ENCODE measurements at regions not wholly inside any gene's neighbourhood (a gene's known extent, or its start where the extent isn't known, plus 50 kb on each side); places are given as distances from the start of the nearest gene placed in this dataset.

DNA sequence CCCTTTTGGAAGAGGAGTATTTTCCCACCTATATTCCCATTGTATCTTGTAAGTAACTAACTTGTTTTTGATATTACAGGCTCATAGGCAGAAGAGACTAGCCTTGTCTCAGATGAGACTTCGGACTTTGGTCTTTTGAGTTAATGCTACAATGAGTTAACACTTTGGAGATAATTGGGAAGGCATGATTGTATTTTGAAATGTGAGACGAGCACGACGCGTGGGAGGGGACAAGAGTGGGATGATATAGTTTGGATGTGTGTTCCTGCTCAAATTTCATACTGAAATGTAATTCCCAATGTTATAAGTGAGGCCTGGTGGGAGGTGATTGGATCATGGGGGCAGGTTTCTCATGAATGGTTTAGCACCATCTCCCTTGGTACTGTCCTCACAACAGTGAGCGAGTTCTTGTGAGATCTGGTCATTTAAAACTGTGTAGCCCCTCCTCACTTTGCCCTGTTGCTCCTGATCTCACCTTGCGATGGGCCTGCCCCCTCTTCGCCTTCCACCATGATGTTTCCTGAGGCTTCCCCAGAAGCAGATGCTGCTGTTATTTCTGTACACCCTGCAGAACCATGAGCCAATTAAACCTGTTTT is 721.5 kb upstream of the CTNND2 start:
- no peak overlapping the region for H2AFZ ChIP-seq (ENCODE audit: insufficient read depth, low read length, poor library complexity)
- H3K18ac ChIP-seq (ENCODE audit: low read length) = no peak overlapping the region
- no peak overlapping the region for H3K9ac ChIP-seq (ENCODE audit: low read length)
- DNase-seq = no peak
- H3K4me3 ChIP-seq (ENCODE audit: low read depth, low read length) = no peak overlapping the region
- no peak overlapping the region for H3K14ac ChIP-seq (ENCODE audit: low read length)
- no peak overlapping the region for H4K91ac ChIP-seq (ENCODE audit: low read depth, low read length)
- no peaks in the 10 kb centered on the region for H3K27me3 ChIP-seq (ENCODE audit: insufficient read depth, low read length)
- H4K8ac ChIP-seq (ENCODE audit: low read depth, low read length) = no peak overlapping the region
- no peak overlapping the region for H2BK120ac ChIP-seq (ENCODE audit: insufficient read depth, low read length, poor library complexity)
- no peaks in the 10 kb centered on the region for H3K4me1 ChIP-seq (ENCODE audit: control insufficient read depth in 1 of 2, insufficient read depth in 2 of 2, low read length in 2 of 2)
- no peaks in the 10 kb centered on the region for H3K79me2 ChIP-seq (ENCODE audit: control insufficient read depth, insufficient read depth, low read length, poor library complexity)
- no peak overlapping the region for H3K27ac ChIP-seq (ENCODE audit: low read depth, low read length)
- no peak overlapping the region for H3K4me2 ChIP-seq (ENCODE audit: low read length)
- no peak overlapping the region for H3K4ac ChIP-seq (ENCODE audit: low read depth, low read length)
- H3K36me3 ChIP-seq (ENCODE audit: control insufficient read depth in 1 of 2, insufficient read depth in 2 of 2, low read length in 2 of 2) = no peaks in the 10 kb centered on the region
- no peak overlapping the region for H2AK5ac ChIP-seq (ENCODE audit: low read length)
- no CpG with 5 or more reads among the region's 8 CpGs for WGBS (ENCODE audit: extremely low coverage, insufficient coverage, insufficient read length)
- H3K79me1 ChIP-seq (ENCODE audit: low read length) = no peaks in the 10 kb centered on the region
- no peak overlapping the region for H3K23ac ChIP-seq (ENCODE audit: low read length)
- H4K12ac ChIP-seq (ENCODE audit: low read depth, low read length) = no peak overlapping the region
- no peak overlapping the region for H2BK5ac ChIP-seq (ENCODE audit: low read depth, low read length, poor library complexity)
- H3K9me3 ChIP-seq (ENCODE audit: insufficient read depth, low read depth, low read length) = no peaks in the 10 kb centered on the region
- H2BK12ac ChIP-seq (ENCODE audit: low read length) = no peak overlapping the region

DNA sequence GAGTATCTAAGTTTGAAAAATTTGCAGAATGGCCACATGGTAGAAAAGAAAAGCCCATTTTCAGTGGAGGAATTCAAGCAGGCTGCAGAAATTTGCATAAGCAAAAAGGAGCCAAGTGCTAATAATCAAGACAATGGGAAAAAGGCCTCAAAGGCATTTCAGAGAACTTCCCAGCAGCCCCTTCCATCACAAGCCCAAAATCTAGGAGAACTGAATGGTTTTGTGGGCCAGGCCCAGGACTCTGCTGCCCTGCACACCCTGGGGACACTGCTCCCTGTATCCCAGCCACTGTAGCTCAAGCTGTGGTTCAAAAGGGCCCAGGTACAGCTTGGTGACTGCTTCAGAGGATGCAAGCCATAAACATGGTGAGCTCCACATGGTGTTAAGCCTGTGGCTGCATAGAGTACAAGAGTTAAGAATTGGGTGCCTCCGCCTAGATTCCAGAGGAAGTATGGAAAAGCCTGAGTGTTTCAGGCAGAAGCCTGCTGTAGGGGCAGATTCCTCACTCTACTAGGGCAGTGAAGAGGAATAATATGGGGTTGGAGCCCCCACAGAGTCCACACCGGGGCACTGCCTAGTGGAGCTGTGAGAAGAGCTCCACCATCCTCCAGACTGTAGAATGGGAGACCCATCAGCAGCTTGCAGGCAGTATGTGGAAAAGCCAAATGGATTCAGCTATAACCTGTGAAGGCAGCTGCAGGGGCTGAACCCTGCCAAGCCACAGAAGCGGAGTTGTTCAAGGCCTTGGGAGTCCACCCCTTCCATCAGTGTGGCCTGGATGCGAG is 720.7 kb upstream of the CTNND2 start:
- Histone ChIP-seq H3K27me3 (ENCODE audit: insufficient read depth, low read length) (no peaks in the 10 kb centered on the region), H3K4ac (ENCODE audit: low read depth, low read length) (no peak overlapping the region), H3K27ac (ENCODE audit: low read depth, low read length) (no peak overlapping the region), H3K4me3 (ENCODE audit: low read depth, low read length) (no peak overlapping the region), H2AK5ac (ENCODE audit: low read length) (no peak overlapping the region), H4K12ac (ENCODE audit: low read depth, low read length) (no peak overlapping the region), H3K79me2 (ENCODE audit: control insufficient read depth, insufficient read depth, low read length, poor library complexity) (no peaks in the 10 kb centered on the region), H3K23ac (ENCODE audit: low read length) (no peak overlapping the region), H4K91ac (ENCODE audit: low read depth, low read length) (no peak overlapping the region), H4K8ac (ENCODE audit: low read depth, low read length) (no peak overlapping the region), H3K4me1 (ENCODE audit: control insufficient read depth in 1 of 2, insufficient read depth in 2 of 2, low read length in 2 of 2) (no peaks in the 10 kb centered on the region), H3K79me1 (ENCODE audit: low read length) (no peaks in the 10 kb centered on the region), H3K9me3 (ENCODE audit: insufficient read depth, low read depth, low read length) (no peaks in the 10 kb centered on the region), H3K14ac (ENCODE audit: low read length) (no peak overlapping the region), H3K18ac (ENCODE audit: low read length) (no peak overlapping the region), H2AFZ (ENCODE audit: insufficient read depth, low read length, poor library complexity) (no peak overlapping the region), H2BK12ac (ENCODE audit: low read length) (no peak overlapping the region), H2BK120ac (ENCODE audit: insufficient read depth, low read length, poor library complexity) (no peak overlapping the region), H2BK5ac (ENCODE audit: low read depth, low read length, poor library complexity) (no peak overlapping the region), H3K9ac (ENCODE audit: low read length) (no peak overlapping the region), H3K4me2 (ENCODE audit: low read length) (no peak overlapping the region), H3K36me3 (ENCODE audit: control insufficient read depth in 1 of 2, insufficient read depth in 2 of 2, low read length in 2 of 2) (no peaks in the 10 kb centered on the region)
- no peak for DNase-seq
- WGBS (ENCODE audit: extremely low coverage, insufficient coverage, insufficient read length) = no CpG with 5 or more reads among the region's 4 CpGs

DNA sequence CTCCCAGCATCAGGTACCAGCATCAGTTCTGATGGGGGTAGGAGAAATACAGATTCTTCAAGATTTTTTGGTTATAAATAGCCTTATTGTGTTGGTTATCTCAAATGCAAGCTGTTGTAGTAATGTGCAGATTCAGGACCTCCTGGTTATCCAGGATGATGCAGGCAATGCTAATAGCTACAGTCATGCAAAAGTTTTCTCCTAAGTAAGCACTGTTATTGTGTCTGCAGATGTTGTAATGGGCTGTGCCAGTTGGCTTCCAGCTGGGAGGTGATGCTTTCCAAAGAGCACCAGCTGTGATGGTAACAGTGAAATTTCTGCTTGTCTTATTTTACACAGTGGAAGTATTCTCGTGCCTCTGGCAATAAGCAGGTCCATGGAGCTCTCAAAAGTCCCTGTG is 719.2 kb upstream of the CTNND2 start:
- no peak overlapping the region for H3K14ac ChIP-seq (ENCODE audit: low read length)
- H3K27ac ChIP-seq (ENCODE audit: low read depth, low read length) = no peak overlapping the region

DNA sequence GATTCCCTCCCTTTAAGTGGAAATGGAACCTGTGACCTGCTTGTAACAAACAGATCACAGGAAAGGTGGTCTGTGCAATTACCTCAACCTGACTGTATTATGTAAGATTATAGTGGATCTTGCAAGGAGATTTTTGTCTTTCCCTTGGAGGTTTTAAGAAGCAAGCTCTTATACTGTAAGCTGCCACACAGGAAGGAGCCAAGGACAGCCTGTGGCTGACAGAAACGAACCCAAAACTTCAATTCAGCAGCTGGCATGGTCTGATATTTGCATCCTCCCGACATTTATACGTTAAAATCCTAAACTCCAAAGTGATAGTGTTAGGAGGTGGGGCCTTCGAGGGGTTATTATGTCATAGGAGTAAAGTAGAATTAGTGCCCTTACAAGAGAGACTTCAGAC is 711.8 kb upstream of the CTNND2 start:
- no peak overlapping the region for H2BK12ac ChIP-seq (ENCODE audit: low read length)
- no peak overlapping the region for H4K8ac ChIP-seq (ENCODE audit: low read depth, low read length)
- H3K4me1 ChIP-seq (ENCODE audit: control insufficient read depth in 1 of 2, insufficient read depth in 2 of 2, low read length in 2 of 2) = no peaks in the 10 kb centered on the region
- H3K36me3 ChIP-seq (ENCODE audit: control insufficient read depth in 1 of 2, insufficient read depth in 2 of 2, low read length in 2 of 2) = no peaks in the 10 kb centered on the region
- no peak overlapping the region for H2BK5ac ChIP-seq (ENCODE audit: low read depth, low read length, poor library complexity)
- no peak overlapping the region for H2AK5ac ChIP-seq (ENCODE audit: low read length)
- H3K9ac ChIP-seq (ENCODE audit: low read length) = no peak overlapping the region
- no peak overlapping the region for H3K14ac ChIP-seq (ENCODE audit: low read length)
- no peak overlapping the region for H3K4ac ChIP-seq (ENCODE audit: low read depth, low read length)
- H4K91ac ChIP-seq (ENCODE audit: low read depth, low read length) = no peak overlapping the region
- H3K23ac ChIP-seq (ENCODE audit: low read length) = no peak overlapping the region
- peaks cover 1% of the 10 kb centered on the region for H3K79me1 ChIP-seq (ENCODE audit: low read length)
- H3K18ac ChIP-seq (ENCODE audit: low read length) = no peak overlapping the region
- no peak overlapping the region for H2AFZ ChIP-seq (ENCODE audit: insufficient read depth, low read length, poor library complexity)
- no peak for DNase-seq
- no peaks in the 10 kb centered on the region for H3K9me3 ChIP-seq (ENCODE audit: insufficient read depth, low read depth, low read length)
- H2BK120ac ChIP-seq (ENCODE audit: insufficient read depth, low read length, poor library complexity) = no peak overlapping the region
- no peaks in the 10 kb centered on the region for H3K27me3 ChIP-seq (ENCODE audit: insufficient read depth, low read length)
- H3K79me2 ChIP-seq (ENCODE audit: control insufficient read depth, insufficient read depth, low read length, poor library complexity) = no peaks in the 10 kb centered on the region
- no peak overlapping the region for H3K27ac ChIP-seq (ENCODE audit: low read depth, low read length)
- H3K4me2 ChIP-seq (ENCODE audit: low read length) = no peak overlapping the region
- no peak overlapping the region for H3K4me3 ChIP-seq (ENCODE audit: low read depth, low read length)
- H4K12ac ChIP-seq (ENCODE audit: low read depth, low read length) = no peak overlapping the region
- WGBS (ENCODE audit: extremely low coverage, insufficient coverage, insufficient read length) = no CpG with 5 or more reads among the region's 4 CpGs

More for the DNA sequence above, 719.2 kb upstream of the CTNND2 start:
- Histone ChIP-seq H2AK5ac (ENCODE audit: low read length) (no peak overlapping the region), H4K8ac (ENCODE audit: low read depth, low read length) (no peak overlapping the region), H3K4me1 (ENCODE audit: control insufficient read depth in 1 of 2, insufficient read depth in 2 of 2, low read length in 2 of 2) (no peaks in the 10 kb centered on the region), H3K4ac (ENCODE audit: low read depth, low read length) (no peak overlapping the region), H4K12ac (ENCODE audit: low read depth, low read length) (no peak overlapping the region), H3K23ac (ENCODE audit: low read length) (no peak overlapping the region), H2AFZ (ENCODE audit: insufficient read depth, low read length, poor library complexity) (no peak overlapping the region), H3K79me1 (ENCODE audit: low read length) (no peaks in the 10 kb centered on the region), H4K91ac (ENCODE audit: low read depth, low read length) (no peak overlapping the region), H2BK5ac (ENCODE audit: low read depth, low read length, poor library complexity) (no peak overlapping the region), H3K27me3 (ENCODE audit: insufficient read depth, low read length) (no peaks in the 10 kb centered on the region), H2BK120ac (ENCODE audit: insufficient read depth, low read length, poor library complexity) (no peak overlapping the region), H2BK12ac (ENCODE audit: low read length) (no peak overlapping the region), H3K4me3 (ENCODE audit: low read depth, low read length) (no peak overlapping the region), H3K4me2 (ENCODE audit: low read length) (no peak overlapping the region), H3K79me2 (ENCODE audit: control insufficient read depth, insufficient read depth, low read length, poor library complexity) (no peaks in the 10 kb centered on the region), H3K18ac (ENCODE audit: low read length) (no peak overlapping the region), H3K9me3 (ENCODE audit: insufficient read depth, low read depth, low read length) (no peaks in the 10 kb centered on the region), H3K36me3 (ENCODE audit: control insufficient read depth in 1 of 2, insufficient read depth in 2 of 2, low read length in 2 of 2) (no peaks in the 10 kb centered on the region), H3K9ac (ENCODE audit: low read length) (no peak overlapping the region)
- peak in 1 of 2 donors; percentile 72 for DNase-seq
- no CpG with 5 or more reads among the region's 1 CpG for WGBS (ENCODE audit: extremely low coverage, insufficient coverage, insufficient read length)

Data from trophoblast cell (in vitro differentiated cells and primary cell).